Stimulated activated CD8-positive, alpha-beta memory T cell treated with anti-CD3 and anti-CD28 coated beads, Interleukin-7, amount 100 ng/mL, for 4 hours (primary cell): ENCODE measurements at regions not wholly inside any gene's neighbourhood (a gene's known extent, or its start where the extent isn't known, plus 50 kb on each side); places are given as distances from the start of the nearest gene placed in this dataset.

Source experiments
- DNase-seq, 2 donors: peaks; one replicate each; pipeline ENCODE4 v3.0.0-alpha.2; 2020; ENCODE audit warnings: low read depth in 2 of 2

GRCh38 chr12:90079529-90080210 is 371.0 kb upstream of the ATP2B1 start:
- DNase-seq: no peak

GRCh38 chr12:90078344-90078743 is 369.7 kb upstream of the ATP2B1 start:
- DNase-seq: no peak

- DNase-seq: no peak
Measured at GRCh38 chr12:90077756-90078155, 369.1 kb upstream of the ATP2B1 start.

GRCh38 chr12:90076851-90077319 is 368.2 kb upstream of the ATP2B1 start:
- no peak for DNase-seq

GRCh38 chr12:90075685-90076084 is 367.0 kb upstream of the ATP2B1 start:
- no peak for DNase-seq

- DNase-seq: no peak
Measured at GRCh38 chr12:90074086-90074485, 365.4 kb upstream of the ATP2B1 start.

- DNase-seq: no peak
Measured at GRCh38 chr12:90071996-90072395, 363.4 kb upstream of the ATP2B1 start.

GRCh38 chr12:90069711-90070110 is 361.1 kb upstream of the ATP2B1 start:
- no peak for DNase-seq

- no peak for DNase-seq
Measured at GRCh38 chr12:90067791-90068190, 359.2 kb upstream of the ATP2B1 start.

- DNase-seq: no peak
Measured at GRCh38 chr12:90064852-90065801, 356.5 kb upstream of the ATP2B1 start.

- DNase-seq: no peak
Measured at GRCh38 chr12:90062799-90063198, 354.2 kb upstream of the ATP2B1 start.

- DNase-seq: no peak
Measured at GRCh38 chr12:90061809-90062208, 353.2 kb upstream of the ATP2B1 start.

GRCh38 chr12:90060031-90060430 is 351.4 kb upstream of the ATP2B1 start:
- no peak for DNase-seq

- no peak for DNase-seq
Measured at GRCh38 chr12:90058704-90059103, 350.1 kb upstream of the ATP2B1 start.

GRCh38 chr12:90055071-90055470 is 346.4 kb upstream of the ATP2B1 start:
- DNase-seq: no peak

- no peak for DNase-seq
Measured at GRCh38 chr12:90048918-90049317, 340.3 kb upstream of the ATP2B1 start.

GRCh38 chr12:90045559-90045958 is 336.9 kb upstream of the ATP2B1 start:
- no peak for DNase-seq

GRCh38 chr12:90044069-90044468 is 335.4 kb upstream of the ATP2B1 start:
- no peak for DNase-seq

- no peak for DNase-seq
Measured at GRCh38 chr12:90042920-90043641, 334.4 kb upstream of the ATP2B1 start.

GRCh38 chr12:90038289-90038688 is 329.7 kb upstream of the ATP2B1 start:
- no peak for DNase-seq

- no peak for DNase-seq
Measured at GRCh38 chr12:90037740-90038139, 329.1 kb upstream of the ATP2B1 start.

- no peak for DNase-seq
Measured at GRCh38 chr12:90036637-90037036, 328.0 kb upstream of the ATP2B1 start.
